ENCODE measurements at regions not wholly inside any gene's neighbourhood (a gene's known extent, or its start where the extent isn't known, plus 50 kb on each side); places are given as distances from the start of the nearest gene placed in this dataset.

DNA sequence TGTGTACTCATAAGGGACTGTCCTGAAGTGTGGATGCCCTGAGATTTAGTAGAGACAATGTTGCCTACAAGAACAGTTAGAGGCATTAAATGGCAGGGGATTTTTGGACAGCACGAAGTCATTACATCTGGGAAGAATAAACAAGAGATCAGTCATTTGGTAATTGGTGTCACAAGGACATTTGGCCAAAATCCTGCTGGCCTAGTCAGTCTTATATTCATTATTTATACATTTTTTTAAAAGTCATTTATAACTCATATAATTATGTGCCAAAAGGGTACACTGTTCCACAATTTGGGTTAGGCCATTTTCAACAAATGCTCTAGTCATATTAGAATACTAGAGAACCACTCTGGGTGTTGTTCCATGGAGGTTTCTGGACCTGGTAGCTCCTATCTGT, 104.7 kb downstream of the LRATD1 start:
- Histone ChIP-seq H3K9ac (no peak overlapping the region), H2AFZ (ENCODE audit: low read depth) (no peak overlapping the region), H3K79me2 (ENCODE audit: insufficient read depth) (no peaks in the 10 kb centered on the region), H3K4me1 (ENCODE audit: control insufficient read depth in 1 of 2, insufficient read depth in 2 of 2, low read depth in 1 of 2, low read length in 1 of 2) (no peaks in the 10 kb centered on the region), H3K4me2 (no peak overlapping the region), H3K36me3 (replicated peaks in 1 of 2; ENCODE audit: control insufficient read depth in 1 of 2, insufficient read depth in 2 of 2, low read length in 1 of 2) (no peaks in the 10 kb centered on the region), H3K9me3 (no peaks in the 10 kb centered on the region), H3K4me3 (ENCODE audit: low read depth in 2 of 2, low read length in 1 of 2) (no peak overlapping the region), H3F3A (replicated peaks; ENCODE audit: insufficient read depth) (no peaks in the 10 kb centered on the region), H3K27me3 (ENCODE audit: insufficient read depth) (no peaks in the 10 kb centered on the region), H4K20me1 (ENCODE audit: insufficient read depth) (no peaks in the 10 kb centered on the region), H3K27ac (ENCODE audit: low read depth in 2 of 2, low read length in 1 of 2) (no peak overlapping the region), H3K9me2 (no peaks in the 10 kb centered on the region)
- 0% methylated on average over 1 of the region's 1 CpG for WGBS (ENCODE audit: low lambda C conversion rate)
- DNase-seq: no peak
- POLR2A ChIA-PET: no interaction called here
- TF ChIP-seq MEF2A (IDR thresholded peaks at IDR 0.05; ENCODE audit: borderline replicate concordance, low read depth) (no peak), SMC3 (IDR thresholded peaks at IDR 0.05; ENCODE audit: low read depth, low read length) (no peak), FOXJ3 (CRISPR knock-in tag; IDR thresholded peaks at IDR 0.05) (no peak)
- CTCF ChIA-PET: interaction anchor here (0.6 kb wide), 1 partner anchor 849 kb away, joined by 3 read pairs; no protein-coding TSS in a partner anchor

GRCh38 chr2:14743861-14744260, 111.3 kb downstream of the LRATD1 start:
- Histone ChIP-seq H3K79me2 (ENCODE audit: insufficient read depth) (no peaks in the 10 kb centered on the region), H3K4me2 (no peak overlapping the region), H3F3A (replicated peaks; ENCODE audit: insufficient read depth) (no peaks in the 10 kb centered on the region), H4K20me1 (ENCODE audit: insufficient read depth) (no peaks in the 10 kb centered on the region), H3K4me3 (ENCODE audit: low read depth in 2 of 2, low read length in 1 of 2) (no peak overlapping the region), H3K9ac (no peak overlapping the region), H3K9me3 (no peaks in the 10 kb centered on the region), H3K36me3 (replicated peaks in 1 of 2; ENCODE audit: control insufficient read depth in 1 of 2, insufficient read depth in 2 of 2, low read length in 1 of 2) (no peaks in the 10 kb centered on the region), H2AFZ (ENCODE audit: low read depth) (no peak overlapping the region), H3K4me1 (ENCODE audit: control insufficient read depth in 1 of 2, insufficient read depth in 2 of 2, low read depth in 1 of 2, low read length in 1 of 2) (no peaks in the 10 kb centered on the region), H3K27me3 (ENCODE audit: insufficient read depth) (no peaks in the 10 kb centered on the region), H3K27ac (ENCODE audit: low read depth in 2 of 2, low read length in 1 of 2) (no peak overlapping the region), H3K9me2 (no peaks in the 10 kb centered on the region)
- 16% methylated on average over 1 of the region's 1 CpG for WGBS (ENCODE audit: low lambda C conversion rate)
- CTCF ChIA-PET: interaction anchor here (1.0 kb wide), 2 partner anchors 12 to 747 kb away, joined by 3 read pairs; no protein-coding TSS in a partner anchor
- no peak for DNase-seq
- no peak for TF ChIP-seq NFIC (IDR thresholded peaks at IDR 0.05; ENCODE audit: borderline replicate concordance)
- POLR2A ChIA-PET: no interaction called here

DNA sequence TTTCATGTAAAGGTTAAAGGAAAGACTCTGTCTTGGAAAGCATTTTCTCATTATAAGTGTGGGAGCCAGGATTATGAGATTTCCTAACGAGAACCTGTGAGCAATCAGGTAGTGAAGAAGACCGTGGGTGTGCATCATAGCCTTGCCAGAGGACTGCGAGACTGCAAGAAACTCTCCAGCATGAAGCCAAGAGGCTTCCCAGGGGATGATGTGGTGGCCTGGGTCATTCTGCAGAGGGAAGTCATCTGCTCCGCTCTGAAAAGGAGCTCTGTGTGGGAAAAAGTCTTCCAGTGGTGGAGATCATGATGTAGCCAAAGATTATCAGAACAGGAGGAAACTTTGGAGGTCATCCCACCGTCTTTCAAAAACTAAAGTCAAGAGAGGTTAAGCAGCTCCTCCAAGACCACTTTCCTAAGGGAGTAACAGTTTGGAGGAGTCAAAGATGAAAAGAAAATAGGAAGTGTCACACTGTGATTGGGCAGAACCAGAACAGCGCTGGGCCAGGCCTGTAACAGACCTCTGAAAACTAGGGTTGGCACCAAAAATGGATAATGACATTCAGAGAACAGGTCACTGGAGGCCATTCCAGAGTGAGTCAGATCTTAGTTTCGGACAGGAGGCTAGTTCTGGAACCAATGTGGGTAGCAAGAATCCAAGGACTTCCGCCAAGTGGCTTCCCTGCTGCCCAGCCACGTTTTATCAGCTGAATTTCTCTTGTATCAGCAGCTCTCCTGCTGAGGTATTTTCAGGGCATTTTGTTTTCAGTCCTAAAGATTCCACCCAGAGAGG, 113.0 kb downstream of the LRATD1 start:
- H2AFZ ChIP-seq (ENCODE audit: low read depth): no peak overlapping the region
- DNase-seq: no peak
- H3K4me3 ChIP-seq (ENCODE audit: low read depth in 2 of 2, low read length in 1 of 2): no peak overlapping the region
- H4K20me1 ChIP-seq (ENCODE audit: insufficient read depth): no peaks in the 10 kb centered on the region
- 19% methylated on average over 7 of the region's 9 CpGs for WGBS (ENCODE audit: low lambda C conversion rate)
- no peaks in the 10 kb centered on the region for H3K9me3 ChIP-seq
- no peaks in the 10 kb centered on the region for H3F3A ChIP-seq (replicated peaks; ENCODE audit: insufficient read depth)
- no peaks in the 10 kb centered on the region for H3K4me1 ChIP-seq (ENCODE audit: control insufficient read depth in 1 of 2, insufficient read depth in 2 of 2, low read depth in 1 of 2, low read length in 1 of 2)
- ChIA-PET POLR2A (no interaction called here), CTCF (no interaction called here)
- no peaks in the 10 kb centered on the region for H3K27me3 ChIP-seq (ENCODE audit: insufficient read depth)
- no peaks in the 10 kb centered on the region for H3K36me3 ChIP-seq (replicated peaks in 1 of 2; ENCODE audit: control insufficient read depth in 1 of 2, insufficient read depth in 2 of 2, low read length in 1 of 2)
- H3K79me2 ChIP-seq (ENCODE audit: insufficient read depth): no peaks in the 10 kb centered on the region
- no peak overlapping the region for H3K9ac ChIP-seq
- no peak overlapping the region for H3K27ac ChIP-seq (ENCODE audit: low read depth in 2 of 2, low read length in 1 of 2)
- TF ChIP-seq FOXM1 (IDR thresholded peaks at IDR 0.05; ENCODE audit: low read depth) (no peak), EZH2phosphoT487 (IDR thresholded peaks at IDR 0.05; ENCODE audit: borderline replicate concordance, low read depth) (no peak), RCOR1 (IDR thresholded peaks at IDR 0.05; ENCODE audit: low read length) (no peak), YY1 (IDR thresholded peaks at IDR 0.05; ENCODE audit: low read depth) (no peak), REST (IDR thresholded peaks at IDR 0.05; ENCODE audit: low read depth, low read length) (no peak), SMC3 (IDR thresholded peaks at IDR 0.05; ENCODE audit: low read depth, low read length) (no peak), GATA2 (CRISPR knock-in tag; IDR thresholded peaks at IDR 0.05) (no peak), RAD21 (IDR thresholded peaks at IDR 0.05; ENCODE audit: low read length) (no peak), CHD2 (IDR thresholded peaks at IDR 0.05; ENCODE audit: low read length, partially characterized antibody) (no peak), ELF1 (IDR thresholded peaks at IDR 0.05) (no peak), TEAD4 (IDR thresholded peaks at IDR 0.05; ENCODE audit: borderline replicate concordance, insufficient read depth) (no peak), MEF2A (IDR thresholded peaks at IDR 0.05; ENCODE audit: borderline replicate concordance, low read depth) (no peak), POLR2AphosphoS5 (IDR thresholded peaks at IDR 0.05; ENCODE audit: low read depth, low read length) (no peak), EP300 (IDR thresholded peaks at IDR 0.05; ENCODE audit: borderline replicate concordance in 1 of 2, low read depth in 1 of 2, low read length in 1 of 2) (no peak)
- TF ChIP-seq, protein P1, sequence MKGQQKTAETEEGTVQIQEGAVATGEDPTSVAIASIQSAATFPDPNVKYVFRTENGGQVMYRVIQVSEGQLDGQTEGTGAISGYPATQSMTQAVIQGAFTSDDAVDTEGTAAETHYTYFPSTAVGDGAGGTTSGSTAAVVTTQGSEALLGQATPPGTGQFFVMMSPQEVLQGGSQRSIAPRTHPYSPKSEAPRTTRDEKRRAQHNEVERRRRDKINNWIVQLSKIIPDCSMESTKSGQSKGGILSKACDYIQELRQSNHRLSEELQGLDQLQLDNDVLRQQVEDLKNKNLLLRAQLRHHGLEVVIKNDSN (IDR thresholded peaks at IDR 0.05; ENCODE audit: borderline replicate concordance, low read depth): no peak
- H3K4me2 ChIP-seq: no peak overlapping the region
- H3K9me2 ChIP-seq: no peaks in the 10 kb centered on the region

All from SK-N-SH (cell line).